OCI-LY1 (cell line): ENCODE measurements at regions not wholly inside any gene's neighbourhood (a gene's known extent, or its start where the extent isn't known, plus 50 kb on each side); places are given as distances from the start of the nearest gene placed in this dataset.

Experiments
- H2AFZ ChIP-seq: fragments of 200-600 bp; sonication (generic), shearing (Covaris generic); 2 replicates; pipeline ENCODE4 v1.6.0; 2014; ENCODE audit warnings: antibody characterized with exemption, mild to moderate bottlenecking, low read length
- H3F3A ChIP-seq: fragments of 200-600 bp; sonication (generic), shearing (Covaris generic); 2 replicates; pipeline ENCODE4 v1.6.0; 2014; ENCODE audit warnings: mild to moderate bottlenecking, antibody characterized with exemption, low read length, moderate library complexity; ENCODE audit not compliant: insufficient read depth
- H3K27ac ChIP-seq: fragments of 200-600 bp; sonication (generic); 2 replicates; pipeline ENCODE4 v1.5.1; 2014; ENCODE audit warnings: low read length, mixed run types, mild to moderate bottlenecking, low read depth; ENCODE audit not compliant: poor library complexity, severe bottlenecking
- H3K27me3 ChIP-seq: fragments of 200-600 bp; sonication (generic); 2 replicates; pipeline ENCODE4 v1.6.0; 2014; ENCODE audit warnings: antibody characterized with exemption, mild to moderate bottlenecking, low read length, moderate library complexity; ENCODE audit not compliant: insufficient read depth
- H3K36me3 ChIP-seq: fragments of 200-600 bp; sonication (generic); 2 replicates; pipeline ENCODE4 v1.6.1; 2014; ENCODE audit warnings: mild to moderate bottlenecking, antibody characterized with exemption, low read length, moderate library complexity, mixed read lengths; ENCODE audit not compliant: insufficient read depth
- H3K4me1 ChIP-seq: fragments of 200-600 bp; sonication (generic); 2 replicates; pipeline ENCODE4 v1.5.1; 2014; ENCODE audit warnings: mild to moderate bottlenecking, low read length, moderate library complexity; ENCODE audit not compliant: insufficient read depth, severe bottlenecking
- H3K4me2 ChIP-seq: fragments of 200-600 bp; sonication (generic), shearing (Covaris generic); 2 replicates; pipeline ENCODE4 v1.6.1; 2014; ENCODE audit warnings: low read length
- H3K4me3 ChIP-seq: fragments of 200-600 bp; sonication (generic); 2 replicates; pipeline ENCODE4 v1.5.1; 2014; ENCODE audit warnings: low read length, low read depth, mild to moderate bottlenecking, mixed read lengths; ENCODE audit not compliant: poor library complexity, severe bottlenecking
- H3K79me2 ChIP-seq: fragments of 200-600 bp; shearing (Covaris generic); 2 replicates; pipeline ENCODE4 v1.6.1; 2016; ENCODE audit warnings: mixed run types, low read length, mixed read lengths; ENCODE audit not compliant: insufficient read depth
- H3K9ac ChIP-seq: fragments of 200-600 bp; sonication (generic), shearing (Covaris generic); 2 replicates; pipeline ENCODE4 v1.6.1; 2014; ENCODE audit warnings: mild to moderate bottlenecking, low read length, mixed read lengths
- H3K9me2 ChIP-seq: fragments of 200-600 bp; sonication (generic), shearing (Covaris generic); 2 replicates; pipeline ENCODE4 v1.6.1; 2014; ENCODE audit warnings: low read depth, mild to moderate bottlenecking, low read length, mixed read lengths
- H3K9me3 ChIP-seq: fragments of 200-600 bp; shearing (Covaris generic); 2 replicates; pipeline ENCODE4 v1.6.1; 2014; ENCODE audit warnings: low read length, mixed read lengths
- H4K20me1 ChIP-seq: fragments of 200-600 bp; sonication (generic), shearing (Covaris generic); 2 replicates; pipeline ENCODE4 v1.6.0; 2016; ENCODE audit warnings: mild to moderate bottlenecking, low read length; ENCODE audit not compliant: insufficient read depth
- CTCF ChIP-seq: fragments of 200-600 bp; sonication (generic), shearing (Covaris generic); IDR thresholded peaks from 2 replicates; pipeline ENCODE4 v1.5.1; 2017; ENCODE audit warnings: mild to moderate bottlenecking, antibody characterized with exemption, low read length, moderate library complexity, mixed read lengths
- EZH2 ChIP-seq: fragments of 200-600 bp; sonication (generic), shearing (Covaris generic); IDR thresholded peaks from 2 replicates; pipeline ENCODE4 v1.8.0; 2017; ENCODE audit warnings: borderline replicate concordance, mixed run types, mild to moderate bottlenecking, antibody characterized with exemption, low read length, moderate library complexity, mixed read lengths

GRCh38 chr12:60689137-60689536, 1093.3 kb downstream of the SLC16A7 start:
- H3K9me2 ChIP-seq: no peaks in the 10 kb centered on the region
- TF ChIP-seq CTCF (peak; percentile 25; the same call in 1 of the 2 replicates), EZH2 (no peak)
- no peaks in the 10 kb centered on the region for H4K20me1 ChIP-seq
- no peaks in the 10 kb centered on the region for H3K27me3 ChIP-seq
- H3K9ac ChIP-seq: no peak overlapping the region
- H3F3A ChIP-seq: no peaks in the 10 kb centered on the region
- H3K4me3 ChIP-seq: no peak overlapping the region
- H3K4me1 ChIP-seq: no peaks in the 10 kb centered on the region
- no peak overlapping the region for H3K27ac ChIP-seq
- H3K4me2 ChIP-seq: no peak overlapping the region
- H2AFZ ChIP-seq: no peak overlapping the region
- no peaks in the 10 kb centered on the region for H3K9me3 ChIP-seq
- no peaks in the 10 kb centered on the region for H3K79me2 ChIP-seq
- no peaks in the 10 kb centered on the region for H3K36me3 ChIP-seq

- Histone ChIP-seq H4K20me1 (no peaks in the 10 kb centered on the region), H3K4me1 (no peaks in the 10 kb centered on the region), H2AFZ (no peak overlapping the region), H3K79me2 (no peaks in the 10 kb centered on the region), H3K4me2 (no peak overlapping the region), H3K36me3 (no peaks in the 10 kb centered on the region), H3K9me2 (no peaks in the 10 kb centered on the region), H3K27ac (no peak overlapping the region), H3F3A (no peaks in the 10 kb centered on the region), H3K9ac (no peak overlapping the region), H3K9me3 (no peaks in the 10 kb centered on the region), H3K4me3 (no peak overlapping the region), H3K27me3 (no peaks in the 10 kb centered on the region)
- no peak for TF ChIP-seq CTCF
- no peak for TF ChIP-seq EZH2
Measured at GRCh38 chr12:60693019-60693626, 1097.3 kb downstream of the SLC16A7 start.

GRCh38 chr12:60704171-60704914, 1108.5 kb downstream of the SLC16A7 start:
- H3F3A ChIP-seq: no peaks in the 10 kb centered on the region
- no peaks in the 10 kb centered on the region for H4K20me1 ChIP-seq
- H3K4me1 ChIP-seq: no peaks in the 10 kb centered on the region
- no peak overlapping the region for H3K9ac ChIP-seq
- no peaks in the 10 kb centered on the region for H3K9me2 ChIP-seq
- no peak overlapping the region for H3K4me3 ChIP-seq
- no peak overlapping the region for H3K4me2 ChIP-seq
- no peak for TF ChIP-seq EZH2
- no peak for TF ChIP-seq CTCF
- no peaks in the 10 kb centered on the region for H3K79me2 ChIP-seq
- H3K36me3 ChIP-seq: no peaks in the 10 kb centered on the region
- no peaks in the 10 kb centered on the region for H3K27me3 ChIP-seq
- no peaks in the 10 kb centered on the region for H3K9me3 ChIP-seq
- H3K27ac ChIP-seq: no peak overlapping the region
- no peak overlapping the region for H2AFZ ChIP-seq
